ENCODE measurements at regions not wholly inside any gene's neighbourhood (a gene's known extent, or its start where the extent isn't known, plus 50 kb on each side); places are given as distances from the start of the nearest gene placed in this dataset.

- Histone ChIP-seq H2AFZ (ENCODE audit: low read depth, low read length) (no peak overlapping the region), H3K9ac (ENCODE audit: low read length) (no peak overlapping the region), H3K4me1 (ENCODE audit: low read length) (no peaks in the 10 kb centered on the region), H3K27me3 (ENCODE audit: low read depth, low read length) (no peaks in the 10 kb centered on the region), H3K9me3 (ENCODE audit: insufficient read depth, low read length) (no peaks in the 10 kb centered on the region), H3K4me2 (ENCODE audit: low read length) (no peak overlapping the region), H3K79me2 (ENCODE audit: low read length) (no peaks in the 10 kb centered on the region), H3K27ac (ENCODE audit: low read length) (no peak overlapping the region), H3K36me3 (replicated peaks; ENCODE audit: low read depth, low read length) (no peaks in the 10 kb centered on the region), H4K20me1 (ENCODE audit: insufficient read depth, low read length) (no peaks in the 10 kb centered on the region), H3K4me3 (ENCODE audit: low read length) (no peak overlapping the region)
- no peak for TF ChIP-seq EZH2phosphoT487 (IDR thresholded peaks at IDR 0.05; ENCODE audit: low read depth)
- TF ChIP-seq, protein P1, sequence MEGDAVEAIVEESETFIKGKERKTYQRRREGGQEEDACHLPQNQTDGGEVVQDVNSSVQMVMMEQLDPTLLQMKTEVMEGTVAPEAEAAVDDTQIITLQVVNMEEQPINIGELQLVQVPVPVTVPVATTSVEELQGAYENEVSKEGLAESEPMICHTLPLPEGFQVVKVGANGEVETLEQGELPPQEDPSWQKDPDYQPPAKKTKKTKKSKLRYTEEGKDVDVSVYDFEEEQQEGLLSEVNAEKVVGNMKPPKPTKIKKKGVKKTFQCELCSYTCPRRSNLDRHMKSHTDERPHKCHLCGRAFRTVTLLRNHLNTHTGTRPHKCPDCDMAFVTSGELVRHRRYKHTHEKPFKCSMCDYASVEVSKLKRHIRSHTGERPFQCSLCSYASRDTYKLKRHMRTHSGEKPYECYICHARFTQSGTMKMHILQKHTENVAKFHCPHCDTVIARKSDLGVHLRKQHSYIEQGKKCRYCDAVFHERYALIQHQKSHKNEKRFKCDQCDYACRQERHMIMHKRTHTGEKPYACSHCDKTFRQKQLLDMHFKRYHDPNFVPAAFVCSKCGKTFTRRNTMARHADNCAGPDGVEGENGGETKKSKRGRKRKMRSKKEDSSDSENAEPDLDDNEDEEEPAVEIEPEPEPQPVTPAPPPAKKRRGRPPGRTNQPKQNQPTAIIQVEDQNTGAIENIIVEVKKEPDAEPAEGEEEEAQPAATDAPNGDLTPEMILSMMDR (IDR thresholded peaks at IDR 0.05; ENCODE audit: low read depth, low read length) = no peak
Observed at GRCh38 chr18:73979742-73980141, 167.9 kb downstream of the FBXO15 start.

DNA sequence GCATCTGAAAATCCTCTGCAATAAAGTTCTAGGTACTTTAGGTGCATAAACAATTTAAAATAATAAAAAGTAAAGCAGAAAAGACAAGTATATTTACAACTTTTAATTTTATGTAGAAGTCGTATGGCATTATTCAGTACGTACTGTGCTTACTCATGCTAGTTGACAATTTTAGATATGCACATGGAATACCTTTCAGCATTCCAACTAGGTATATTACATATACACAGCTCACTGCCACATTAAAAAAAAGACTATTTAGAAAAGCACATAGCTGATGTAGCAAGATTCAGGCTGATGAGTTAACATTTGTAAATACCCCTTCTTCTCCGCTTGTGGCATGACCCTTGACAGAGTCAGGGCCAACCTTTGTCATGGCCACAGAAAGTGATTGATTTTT lies 171.2 kb downstream of the FBXO15 start:
- Histone ChIP-seq H2AFZ (ENCODE audit: low read depth, low read length) (no peak overlapping the region), H3K27ac (ENCODE audit: low read length) (no peak overlapping the region), H4K20me1 (ENCODE audit: insufficient read depth, low read length) (no peaks in the 10 kb centered on the region), H3K4me3 (ENCODE audit: low read length) (no peak overlapping the region), H3K79me2 (ENCODE audit: low read length) (no peaks in the 10 kb centered on the region), H3K9me3 (ENCODE audit: insufficient read depth, low read length) (no peaks in the 10 kb centered on the region), H3K4me2 (ENCODE audit: low read length) (no peak overlapping the region), H3K27me3 (ENCODE audit: low read depth, low read length) (no peaks in the 10 kb centered on the region; the same call in 1 of the 2 replicates), H3K4me1 (ENCODE audit: low read length) (no peaks in the 10 kb centered on the region), H3K36me3 (replicated peaks; ENCODE audit: low read depth, low read length) (no peaks in the 10 kb centered on the region), H3K9ac (ENCODE audit: low read length) (no peak overlapping the region)
- TF ChIP-seq, protein P1 (IDR thresholded peaks at IDR 0.05; ENCODE audit: low read depth, low read length) = no peak
- TF ChIP-seq EZH2phosphoT487 (IDR thresholded peaks at IDR 0.05; ENCODE audit: low read depth) = no peak

GRCh38 chr18:73975266-73975665 lies 172.4 kb downstream of the FBXO15 start:
- Histone ChIP-seq H3K36me3 (replicated peaks; ENCODE audit: low read depth, low read length) (no peaks in the 10 kb centered on the region), H2AFZ (ENCODE audit: low read depth, low read length) (no peak overlapping the region), H3K4me2 (ENCODE audit: low read length) (no peak overlapping the region)

DNA sequence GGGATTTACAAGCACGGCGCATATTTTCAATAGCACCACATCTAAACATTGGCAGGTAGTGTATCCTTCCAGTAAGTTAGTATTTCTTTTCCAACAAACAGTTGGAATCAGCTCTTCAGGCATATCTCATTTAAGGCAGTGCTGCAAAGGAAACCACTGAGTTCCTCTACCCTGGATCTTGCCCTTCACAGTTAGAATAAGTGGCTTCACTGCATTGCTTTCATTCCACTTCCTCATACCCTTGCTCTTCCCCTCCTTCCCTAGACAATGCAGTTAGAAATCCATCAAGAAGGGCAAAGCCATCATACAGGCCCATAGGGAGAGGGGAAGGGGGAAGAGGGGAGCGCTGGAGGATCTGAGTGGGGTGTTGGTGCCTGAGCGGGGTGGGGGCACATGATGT lies 173.7 kb downstream of the FBXO15 start:
- Histone ChIP-seq H3K4me2 (ENCODE audit: low read length) (no peak overlapping the region), H3K27me3 (ENCODE audit: low read depth, low read length) (no peaks in the 10 kb centered on the region; the same call in 1 of the 2 replicates), H3K4me1 (ENCODE audit: low read length) (no peaks in the 10 kb centered on the region), H2AFZ (ENCODE audit: low read depth, low read length) (no peak overlapping the region), H4K20me1 (ENCODE audit: insufficient read depth, low read length) (no peaks in the 10 kb centered on the region), H3K4me3 (ENCODE audit: low read length) (no peak overlapping the region), H3K79me2 (ENCODE audit: low read length) (no peaks in the 10 kb centered on the region), H3K27ac (ENCODE audit: low read length) (no peak overlapping the region), H3K9me3 (ENCODE audit: insufficient read depth, low read length) (no peaks in the 10 kb centered on the region), H3K36me3 (replicated peaks; ENCODE audit: low read depth, low read length) (no peaks in the 10 kb centered on the region), H3K9ac (ENCODE audit: low read length) (no peak overlapping the region)
- TF ChIP-seq EZH2phosphoT487 (IDR thresholded peaks at IDR 0.05; ENCODE audit: low read depth) = no peak
- TF ChIP-seq, protein P1 (IDR thresholded peaks at IDR 0.05; ENCODE audit: low read depth, low read length) = no peak

More at GRCh38 chr18:73975266-73975665, 172.4 kb downstream of the FBXO15 start:
- Histone ChIP-seq H4K20me1 (ENCODE audit: insufficient read depth, low read length) (no peaks in the 10 kb centered on the region), H3K27me3 (ENCODE audit: low read depth, low read length) (no peaks in the 10 kb centered on the region; the same call in 1 of the 2 replicates), H3K79me2 (ENCODE audit: low read length) (no peaks in the 10 kb centered on the region), H3K4me1 (ENCODE audit: low read length) (no peaks in the 10 kb centered on the region), H3K9me3 (ENCODE audit: insufficient read depth, low read length) (no peaks in the 10 kb centered on the region), H3K9ac (ENCODE audit: low read length) (no peak overlapping the region), H3K4me3 (ENCODE audit: low read length) (no peak overlapping the region), H3K27ac (ENCODE audit: low read length) (no peak overlapping the region)
- no peak for TF ChIP-seq EZH2phosphoT487 (IDR thresholded peaks at IDR 0.05; ENCODE audit: low read depth)
- TF ChIP-seq, protein P1 (IDR thresholded peaks at IDR 0.05; ENCODE audit: low read depth, low read length) = no peak

Measured in OCI-LY3 (cell line).